Loucy (cell line): ENCODE measurements at regions not wholly inside any gene's neighbourhood (a gene's known extent, or its start where the extent isn't known, plus 50 kb on each side); places are given as distances from the start of the nearest gene placed in this dataset.
"Not testable (repeated sequence)": the region's sequence is repeated elsewhere in the genome, so short reads cannot be mapped to it uniquely, and the experiment has no call there.

ENCODE experiments used
- H2AFZ ChIP-seq: fragments of 200-600 bp; sonication (generic); 2 replicates; pipeline ENCODE4 v1.6.0; 2016; ENCODE audit warnings: antibody characterized with exemption, mild to moderate bottlenecking, low read length, moderate library complexity
- H3F3A ChIP-seq: fragments of 200-600 bp; 2 replicates; pipeline ENCODE4 v1.6.0; 2016; ENCODE audit warnings: antibody characterized with exemption, low read depth, mild to moderate bottlenecking
- H3K27me3 ChIP-seq: fragments of 200-600 bp; sonication (generic); 2 replicates; pipeline ENCODE4 v1.6.1; 2014; ENCODE audit warnings: low read length, mild to moderate bottlenecking; ENCODE audit not compliant: insufficient read depth, poor library complexity, severe bottlenecking
- H3K36me3 ChIP-seq: fragments of 200-600 bp; sonication (generic); 2 replicates; pipeline ENCODE4 v1.6.1; 2016; ENCODE audit warnings: low read length; ENCODE audit not compliant: insufficient read depth
- H3K4me1 ChIP-seq: fragments of 200-600 bp; sonication (generic); 2 replicates; pipeline ENCODE4 v1.5.1; 2014; ENCODE audit warnings: low read length, mild to moderate bottlenecking; ENCODE audit not compliant: insufficient read depth, poor library complexity, severe bottlenecking
- H3K4me2 ChIP-seq: fragments of 200-600 bp; sonication (generic); 2 replicates; pipeline ENCODE4 v1.6.0; 2014; ENCODE audit warnings: antibody characterized with exemption, low read length, low read depth, mild to moderate bottlenecking; ENCODE audit not compliant: poor library complexity, severe bottlenecking
- H3K4me3 ChIP-seq: fragments of 200-600 bp; sonication (generic); 2 replicates; pipeline ENCODE4 v1.5.1; 2014; ENCODE audit warnings: low read length, mild to moderate bottlenecking, mixed read lengths; ENCODE audit not compliant: poor library complexity, severe bottlenecking
- H3K79me2 ChIP-seq: fragments of 200-600 bp; sonication (generic); 2 replicates; pipeline ENCODE4 v1.6.1; 2014; ENCODE audit warnings: low read length; ENCODE audit not compliant: insufficient read depth
- H3K9ac ChIP-seq: fragments of 200-600 bp; sonication (generic); 2 replicates; pipeline ENCODE4 v1.6.0; 2014; ENCODE audit warnings: mild to moderate bottlenecking, low read depth, low read length, moderate library complexity; ENCODE audit not compliant: poor library complexity, severe bottlenecking
- H3K9me2 ChIP-seq: fragments of 200-600 bp; sonication (generic); replicated peaks from 2 replicates; pipeline ENCODE4 v1.6.1; 2016; ENCODE audit warnings: low read depth, low read length, mixed read lengths
- H3K9me3 ChIP-seq: fragments of 200-600 bp; sonication (generic); 2 replicates; pipeline ENCODE4 v1.6.1; 2014; ENCODE audit warnings: mild to moderate bottlenecking, antibody characterized with exemption, low read length, low read depth; ENCODE audit not compliant: insufficient read depth
- H4K20me1 ChIP-seq: fragments of 200-600 bp; sonication (generic); 2 replicates; pipeline ENCODE4 v1.6.0; 2014; ENCODE audit warnings: antibody characterized with exemption, low read length, mild to moderate bottlenecking; ENCODE audit not compliant: insufficient read depth, poor library complexity, severe bottlenecking
- CTCF ChIP-seq: fragments of 200-600 bp; sonication (generic); conservative IDR thresholded peaks from 2 replicates; pipeline ENCODE4 v1.5.1; 2014; ENCODE audit warnings: mild to moderate bottlenecking, antibody characterized with exemption, low read length
- EZH2phosphoT487 ChIP-seq: fragments of 200-600 bp; IDR thresholded peaks from 2 replicates; pipeline ENCODE4 v1.6.1; 2018; ENCODE audit warnings: antibody characterized with exemption, mild to moderate bottlenecking, moderate library complexity, borderline replicate concordance

DNA sequence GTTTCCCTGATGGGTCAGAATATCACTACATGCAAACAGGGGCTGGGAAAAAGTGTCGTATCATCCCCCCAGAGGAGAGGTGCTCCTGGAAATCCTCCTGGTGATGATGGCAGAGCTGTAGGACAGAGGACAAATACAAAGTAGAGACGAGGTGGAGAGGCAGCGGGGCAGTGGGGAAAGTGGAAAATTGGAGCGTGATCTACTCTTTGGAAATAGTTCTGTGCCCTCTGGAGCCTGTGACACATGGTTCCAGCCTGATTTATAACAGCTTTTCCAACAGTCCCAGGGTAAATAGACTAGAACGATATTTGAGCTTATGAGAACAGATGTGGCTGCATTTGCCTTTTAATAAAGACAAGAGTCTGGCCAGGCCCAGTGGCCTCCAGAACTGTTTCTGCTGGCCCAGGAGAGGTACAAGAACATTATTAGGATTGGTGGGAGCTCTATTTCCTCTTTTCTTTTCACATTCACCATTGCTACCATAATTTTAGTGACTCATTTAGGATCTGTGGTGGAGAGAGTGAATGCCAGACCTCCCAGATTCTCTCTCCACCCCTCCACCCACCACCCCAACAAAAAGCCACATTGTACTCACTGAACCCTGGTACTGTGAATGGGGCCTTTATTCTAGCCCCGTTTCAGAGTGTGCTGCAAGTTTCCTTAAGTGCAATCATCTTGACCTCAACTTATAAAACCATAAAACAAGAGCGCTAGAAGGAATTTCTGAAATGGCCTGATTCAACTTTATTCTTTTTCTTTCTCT is 78.3 kb downstream of the BTBD3 start:
- H3K9me2 ChIP-seq: no peaks in the 10 kb centered on the region
- no peak overlapping the region for H2AFZ ChIP-seq
- no peak for TF ChIP-seq EZH2phosphoT487
- no peak for TF ChIP-seq CTCF
- no peaks in the 10 kb centered on the region for H3K27me3 ChIP-seq
- H3K4me1 ChIP-seq: peaks cover 18% of the 10 kb centered on the region
- H3K4me2 ChIP-seq: no peak overlapping the region
- H3K9ac ChIP-seq: no peak overlapping the region
- no peaks in the 10 kb centered on the region for H3K36me3 ChIP-seq
- H3K79me2 ChIP-seq: no peaks in the 10 kb centered on the region
- H4K20me1 ChIP-seq: no peaks in the 10 kb centered on the region
- no peak overlapping the region for H3K4me3 ChIP-seq
- H3F3A ChIP-seq: no peaks in the 10 kb centered on the region
- H3K9me3 ChIP-seq: no peaks in the 10 kb centered on the region

GRCh38 chr20:12004776-12005175 is 87.1 kb downstream of the BTBD3 start:
- H3K36me3 ChIP-seq, H3K79me2 ChIP-seq: not testable (repeated sequence)

GRCh38 chr20:12012241-12013222 is 94.8 kb downstream of the BTBD3 start:
- peak overlapping the region; percentile 42 for H3K4me2 ChIP-seq
- peak overlapping the region; percentile 85 for H2AFZ ChIP-seq
- peak; percentile 100 for TF ChIP-seq CTCF
- TF ChIP-seq EZH2phosphoT487: no peak

More at GRCh38 chr20:12004776-12005175, 87.1 kb downstream of the BTBD3 start:
- not testable (repeated sequence) for H3K4me1 ChIP-seq, H3K4me3 ChIP-seq, H3K9ac ChIP-seq, H3K9me2 ChIP-seq, H3K9me3 ChIP-seq, H3K27me3 ChIP-seq, H3K4me2 ChIP-seq, H2AFZ ChIP-seq, H4K20me1 ChIP-seq, H3F3A ChIP-seq

More at GRCh38 chr20:12012241-12013222, 94.8 kb downstream of the BTBD3 start:
- H3K4me3 ChIP-seq: peak overlapping the region; percentile 17
- no peaks in the 10 kb centered on the region for H3K79me2 ChIP-seq
- H3K36me3 ChIP-seq: no peaks in the 10 kb centered on the region
- H3K9ac ChIP-seq: peak overlapping the region; percentile 9
- H4K20me1 ChIP-seq: no peaks in the 10 kb centered on the region
- H3K9me2 ChIP-seq: no peaks in the 10 kb centered on the region
- H3K27me3 ChIP-seq: no peaks in the 10 kb centered on the region
- no peaks in the 10 kb centered on the region for H3F3A ChIP-seq
- H3K4me1 ChIP-seq: peaks cover 15% of the 10 kb centered on the region
- H3K9me3 ChIP-seq: no peaks in the 10 kb centered on the region
